RWPE1 (cell line): ENCODE measurements at regions not wholly inside any gene's neighbourhood (a gene's known extent, or its start where the extent isn't known, plus 50 kb on each side); places are given as distances from the start of the nearest gene placed in this dataset.
A peak's percentile ranks its signal among the peaks of the same experiment; 100 is the strongest.
"Not testable (repeated sequence)": the region's sequence is repeated elsewhere in the genome, so short reads cannot be mapped to it uniquely, and the experiment has no call there.

Source experiments
- CTCF ChIA-PET: fragments of 350-600 bp; sonication (Branson Sonifier 250); formaldehyde crosslinking; extraction: SDS; loops from one replicate; lab custom pipeline; 2021; lab: Yijun Ruan, JAX
- POLR2A ChIA-PET: fragments of 400-600 bp; formaldehyde crosslinking; extraction: SDS; loops from one replicate; lab custom pipeline; 2020; ENCODE audit warnings: antibody characterized with exemption; ENCODE audit not compliant: low non-redundant PET; lab: Yijun Ruan, JAX
- DNase-seq: peaks from one replicate; pipeline ENCODE4 v3.0.0; 2012; ENCODE audit warnings: low spot score
- H3K27ac ChIP-seq: fragments of 450-650 bp; 2 replicates; pipeline ENCODE4 v1.5.1; 2017
- TF ChIP-seq, protein P1 (sequence below): fragments of 450-650 bp; conservative IDR thresholded peaks from 2 replicates; pipeline ENCODE4 v1.5.1; 2017; ENCODE audit warnings: low read depth, mild to moderate bottlenecking

DNA sequence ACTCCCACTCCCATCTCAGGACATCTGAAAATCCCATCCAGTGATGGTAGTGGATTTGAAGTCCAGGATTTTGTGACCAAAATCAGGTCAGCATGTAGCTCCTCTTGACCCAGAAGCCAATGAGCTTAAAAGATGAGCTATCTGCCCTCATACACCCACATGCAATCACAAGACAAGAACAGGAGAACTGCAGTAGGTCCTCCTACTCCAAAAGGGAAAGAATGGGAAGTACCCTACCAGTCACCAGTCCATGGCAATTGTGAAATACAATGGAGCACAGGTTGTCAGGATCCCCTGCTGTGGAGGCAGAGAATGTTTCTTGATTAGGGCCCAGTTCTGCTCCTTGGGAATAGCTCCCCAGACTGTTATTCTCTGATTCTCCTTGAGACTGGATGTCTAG, 347.3 kb upstream of the CNR1 start:
- DNase-seq = no peak
- TF ChIP-seq, protein P1, sequence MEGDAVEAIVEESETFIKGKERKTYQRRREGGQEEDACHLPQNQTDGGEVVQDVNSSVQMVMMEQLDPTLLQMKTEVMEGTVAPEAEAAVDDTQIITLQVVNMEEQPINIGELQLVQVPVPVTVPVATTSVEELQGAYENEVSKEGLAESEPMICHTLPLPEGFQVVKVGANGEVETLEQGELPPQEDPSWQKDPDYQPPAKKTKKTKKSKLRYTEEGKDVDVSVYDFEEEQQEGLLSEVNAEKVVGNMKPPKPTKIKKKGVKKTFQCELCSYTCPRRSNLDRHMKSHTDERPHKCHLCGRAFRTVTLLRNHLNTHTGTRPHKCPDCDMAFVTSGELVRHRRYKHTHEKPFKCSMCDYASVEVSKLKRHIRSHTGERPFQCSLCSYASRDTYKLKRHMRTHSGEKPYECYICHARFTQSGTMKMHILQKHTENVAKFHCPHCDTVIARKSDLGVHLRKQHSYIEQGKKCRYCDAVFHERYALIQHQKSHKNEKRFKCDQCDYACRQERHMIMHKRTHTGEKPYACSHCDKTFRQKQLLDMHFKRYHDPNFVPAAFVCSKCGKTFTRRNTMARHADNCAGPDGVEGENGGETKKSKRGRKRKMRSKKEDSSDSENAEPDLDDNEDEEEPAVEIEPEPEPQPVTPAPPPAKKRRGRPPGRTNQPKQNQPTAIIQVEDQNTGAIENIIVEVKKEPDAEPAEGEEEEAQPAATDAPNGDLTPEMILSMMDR = no peak
- ChIA-PET CTCF (interaction anchor here (0.6 kb wide), 1 partner anchor 230 kb away, joined by 3 read pairs; no protein-coding TSS in a partner anchor), POLR2A (no interaction called here)
- no peak overlapping the region for H3K27ac ChIP-seq

DNA sequence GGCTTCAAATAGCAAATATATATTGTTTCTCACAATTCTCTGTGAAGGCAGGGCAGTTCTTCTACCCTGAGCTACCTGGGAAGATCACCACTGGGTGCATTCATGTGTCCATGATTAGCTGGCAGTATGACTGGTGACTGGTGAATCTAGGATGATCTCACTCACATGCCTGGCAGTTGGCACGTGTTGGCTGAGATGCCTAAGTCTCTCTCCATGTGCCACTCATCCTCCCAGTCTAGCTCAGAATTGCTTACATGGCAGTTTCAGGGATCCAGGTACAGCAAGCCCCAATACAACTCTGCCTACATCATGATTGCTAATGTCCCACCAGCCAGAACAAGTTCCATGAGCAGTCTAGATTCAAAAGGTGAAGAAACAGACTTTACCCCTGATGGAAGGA, 346.8 kb upstream of the CNR1 start:
- ChIA-PET POLR2A (no interaction called here), CTCF (interaction anchor here (0.6 kb wide), 1 partner anchor 229 kb away, joined by 3 read pairs; no protein-coding TSS in a partner anchor)
- peak; percentile 11 for DNase-seq
- TF ChIP-seq, protein P1 = no peak
- no peak overlapping the region for H3K27ac ChIP-seq

DNA sequence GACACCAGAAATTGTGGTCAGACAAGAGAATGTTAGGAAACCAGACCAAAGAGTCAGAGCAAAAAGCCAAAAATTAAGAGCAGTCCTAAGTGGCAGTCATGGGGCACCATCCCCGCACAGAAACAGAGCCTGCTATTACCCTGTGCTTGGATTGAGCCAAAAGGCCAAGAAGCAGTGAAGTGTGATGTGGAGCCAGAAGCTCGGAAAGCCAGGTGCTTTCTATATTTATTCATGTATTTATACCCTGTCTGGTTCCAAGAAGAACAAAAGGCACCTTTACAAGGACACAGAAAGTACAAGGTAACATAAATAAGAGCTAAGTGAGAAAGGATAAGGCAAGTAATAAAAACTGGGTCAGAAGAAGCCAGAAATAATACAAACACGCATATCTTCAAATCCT, 336.2 kb upstream of the CNR1 start:
- ChIA-PET CTCF (no interaction called here), POLR2A (no interaction called here)
- TF ChIP-seq, protein P1 = no peak
- H3K27ac ChIP-seq = no peak overlapping the region
- no peak for DNase-seq

DNA sequence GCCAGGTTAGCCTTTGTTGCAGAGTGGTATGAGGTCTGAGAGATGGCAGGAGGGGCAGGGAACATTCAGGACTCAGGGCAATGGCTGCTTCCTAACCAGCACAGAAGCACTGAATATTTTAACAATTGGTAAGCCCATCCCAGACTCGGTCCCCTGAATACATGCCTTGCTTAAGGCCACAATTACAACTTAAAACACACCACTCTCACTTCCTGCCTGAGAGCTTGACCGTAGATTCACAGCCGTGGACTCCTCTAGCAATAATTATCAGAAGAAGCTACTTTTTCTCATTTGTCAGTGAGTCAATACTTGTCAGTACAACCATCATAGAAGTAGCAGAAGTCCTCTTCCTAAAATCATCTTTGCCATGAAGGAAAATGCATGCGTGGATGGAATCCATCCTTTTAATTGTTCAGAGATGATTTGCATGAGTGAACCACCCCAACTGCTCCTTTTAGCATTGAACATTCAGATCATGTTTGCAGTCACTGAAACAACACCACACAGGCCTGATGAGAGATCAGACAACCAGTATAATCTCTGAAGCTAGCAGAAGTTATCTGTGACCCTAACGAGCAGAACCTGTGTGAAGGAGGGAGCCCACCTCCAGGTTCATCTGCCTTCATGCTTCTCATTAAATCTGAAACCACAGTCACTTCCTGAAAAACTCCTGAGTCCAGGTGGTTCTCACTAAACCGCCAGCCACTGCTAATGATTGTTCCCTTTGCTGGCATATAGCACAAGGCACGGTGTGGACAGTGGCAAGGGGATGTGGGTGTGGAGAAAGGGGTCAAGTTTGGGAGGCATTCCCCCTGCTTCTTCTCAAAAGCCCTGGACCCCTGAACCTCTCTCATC, 333.9 kb upstream of the CNR1 start:
- TF ChIP-seq, protein P1 = no peak
- ChIA-PET CTCF (no interaction called here), POLR2A (no interaction called here)
- no peak for DNase-seq
- no peak overlapping the region for H3K27ac ChIP-seq

DNA sequence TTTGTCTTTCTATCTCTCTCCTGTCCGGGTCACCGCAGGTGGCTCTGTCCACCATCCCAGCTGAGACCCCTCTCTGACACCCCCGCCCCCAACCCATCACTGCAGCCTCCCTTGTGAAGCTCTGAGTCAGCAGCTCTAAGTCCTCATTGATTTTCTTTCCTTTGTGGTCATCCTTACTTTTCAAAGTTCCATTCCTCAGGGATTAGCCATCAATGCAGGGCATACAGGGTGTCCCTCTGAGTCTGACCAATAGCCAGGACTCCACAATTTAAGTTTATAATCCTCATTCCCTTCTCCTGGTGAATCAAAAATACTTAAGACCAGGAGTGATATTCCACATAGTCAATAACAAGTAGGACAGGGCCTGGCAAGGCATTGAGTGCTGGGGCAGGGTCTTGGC, 333.3 kb upstream of the CNR1 start:
- CTCF ChIA-PET = no interaction called here
- DNase-seq = no peak
- no peak overlapping the region for H3K27ac ChIP-seq
- POLR2A ChIA-PET = no interaction called here
- TF ChIP-seq, protein P1 = no peak

DNA sequence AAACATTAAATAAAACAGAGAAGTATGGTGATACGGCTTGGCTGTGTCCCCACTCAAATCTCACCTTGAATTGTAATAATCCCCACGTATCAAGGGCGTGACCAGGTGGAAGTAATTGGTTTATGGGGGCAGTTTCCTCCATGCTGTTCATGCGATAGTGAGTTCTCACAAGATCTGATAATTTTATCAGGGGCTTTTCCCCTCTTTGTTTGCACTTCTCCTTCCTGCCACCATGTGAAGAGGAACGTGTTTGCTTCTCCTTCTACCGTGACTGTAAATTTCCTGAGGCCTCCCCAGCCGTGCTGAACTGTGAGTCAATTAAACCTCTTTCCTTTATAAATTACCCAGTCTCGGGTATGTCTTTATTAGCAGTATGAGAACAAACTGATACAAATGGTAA, 331.3 kb upstream of the CNR1 start:
- CTCF ChIA-PET, POLR2A ChIA-PET, DNase-seq, H3K27ac ChIP-seq: not testable (repeated sequence)

DNA sequence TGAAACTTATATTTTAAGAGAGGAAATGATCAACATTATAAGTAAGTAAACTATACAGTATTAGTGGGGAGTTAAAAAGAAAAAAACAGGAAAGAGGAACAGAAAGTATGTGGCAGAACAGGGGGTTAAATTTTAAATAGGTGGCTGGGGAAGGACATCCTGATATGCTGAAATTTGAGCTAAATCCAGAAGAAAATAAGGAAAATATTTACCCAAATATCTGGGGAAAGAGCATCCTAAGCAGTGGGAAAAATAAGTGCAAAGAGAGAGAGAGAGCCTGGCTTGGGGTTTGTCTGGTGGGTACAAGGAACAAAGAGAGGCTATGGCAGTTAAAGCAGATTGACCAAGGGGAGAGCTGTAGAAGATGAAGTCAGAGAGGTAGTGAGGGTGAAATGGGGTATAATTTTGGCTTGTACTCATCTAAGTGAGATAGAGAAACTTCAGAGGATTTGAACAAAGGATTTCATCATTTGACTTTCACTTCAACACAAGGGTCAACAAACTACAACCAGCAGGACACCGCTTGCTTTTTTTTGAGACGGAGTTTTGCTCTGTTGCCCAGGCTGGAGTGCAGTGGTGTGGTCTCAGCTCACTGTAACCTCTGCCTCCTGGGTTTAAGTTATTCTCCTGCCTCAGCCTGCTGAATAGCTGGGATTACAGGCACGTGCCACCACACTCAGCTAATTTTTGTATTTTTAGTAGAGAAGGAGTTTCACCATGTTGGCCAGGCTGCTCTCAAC, 328.4 kb upstream of the CNR1 start:
- ChIA-PET POLR2A (no interaction called here), CTCF (interaction anchor here (2.2 kb wide), 1 partner anchor 663 kb away, joined by 7 read pairs; no protein-coding TSS in a partner anchor)
- TF ChIP-seq, protein P1 = no peak
- no peak for DNase-seq
- H3K27ac ChIP-seq = no peak overlapping the region
